ENCODE measurements at regions not wholly inside any gene's neighbourhood (a gene's known extent, or its start where the extent isn't known, plus 50 kb on each side); places are given as distances from the start of the nearest gene placed in this dataset.
"Not testable (repeated sequence)": the region's sequence is repeated elsewhere in the genome, so short reads cannot be mapped to it uniquely, and the experiment has no call there.

DNA sequence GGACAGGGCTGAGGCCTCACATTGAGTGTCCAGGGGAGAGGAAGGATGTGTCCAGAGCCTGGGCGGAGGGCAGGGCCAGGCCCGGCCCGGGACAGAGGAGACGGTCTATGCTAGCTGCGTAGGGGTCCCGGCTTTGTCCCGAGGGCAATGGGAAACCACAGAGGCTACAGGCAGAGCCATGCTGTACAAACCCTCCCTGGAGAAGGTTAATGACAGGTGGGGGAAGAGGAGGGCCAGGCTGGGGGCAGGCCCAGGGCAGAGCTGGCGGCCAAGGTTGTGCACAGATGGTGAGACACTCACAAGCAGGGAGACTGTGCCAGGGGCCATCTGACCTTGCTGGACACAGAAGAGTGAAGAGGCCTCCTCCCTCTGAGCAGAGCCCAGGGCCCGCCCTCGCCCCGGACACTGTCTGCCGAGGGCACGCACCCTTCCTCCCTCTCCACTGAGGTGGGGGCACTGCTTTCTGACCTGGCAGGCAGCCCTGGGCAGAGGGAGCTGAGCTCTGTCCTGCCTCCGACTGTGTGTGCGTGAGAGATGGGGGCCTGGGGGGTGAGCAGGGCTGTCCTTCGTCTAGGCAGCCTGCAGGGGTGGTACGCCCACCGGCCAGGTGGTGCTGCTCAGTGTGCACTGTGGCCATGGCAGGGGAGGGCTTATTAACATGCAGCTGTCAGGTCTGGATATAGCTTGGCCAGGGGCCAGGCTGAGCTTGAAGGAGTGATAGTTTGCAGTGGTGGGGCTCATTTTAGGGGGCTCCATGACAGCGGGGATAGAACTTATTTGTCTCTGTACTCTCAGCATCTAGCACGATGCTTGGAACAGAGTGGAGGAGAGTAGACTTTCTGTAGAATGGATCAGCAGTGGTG lies 75.7 kb upstream of the LRPAP1 start:
- no peak overlapping the region for H3K27ac Mint-ChIP-seq
- no peak for DNase-seq (ENCODE audit: low spot score, unreplicated experiment)
- peaks cover 5% of the 10 kb centered on the region for H3K27me3 Mint-ChIP-seq
- no peak for TF ChIP-seq CTCF (IDR thresholded peaks at IDR 0.05; ENCODE audit: unreplicated experiment)
- no peak overlapping the region for H3K4me3 Mint-ChIP-seq (ENCODE audit: low read depth)
- H3K9me3 Mint-ChIP-seq (ENCODE audit: low read depth), result peaks cover 2% of the 10 kb centered on the region
- H3K36me3 Mint-ChIP-seq (ENCODE audit: insufficient read depth), result no peaks in the 10 kb centered on the region
- H3K4me1 Mint-ChIP-seq (ENCODE audit: low read depth), result no peaks in the 10 kb centered on the region

- not testable (repeated sequence) for H3K36me3 Mint-ChIP-seq (ENCODE audit: insufficient read depth)
Measured at GRCh38 chr4:3606850-3607249, 74.6 kb upstream of the LRPAP1 start.

DNA sequence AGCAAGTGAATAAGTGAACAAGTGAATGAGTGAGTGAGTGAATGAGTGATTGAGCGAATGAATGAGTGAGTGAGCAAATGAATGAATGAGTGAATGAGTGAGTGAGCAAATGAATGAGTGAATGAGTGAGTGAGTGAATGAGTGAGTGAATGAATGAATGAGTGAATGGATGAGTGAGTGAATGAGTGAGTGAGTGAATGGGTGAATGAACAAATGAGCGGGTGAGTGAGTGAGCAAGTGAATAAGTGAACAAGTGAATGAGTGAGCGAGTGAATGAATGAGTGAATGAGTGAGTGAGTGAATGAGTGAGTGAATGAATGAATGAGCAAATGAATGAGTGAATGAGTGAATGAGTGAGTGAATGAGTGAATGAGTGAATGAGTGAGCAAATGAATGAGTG lies 74.0 kb upstream of the LRPAP1 start:
- not testable (repeated sequence) for H3K27ac Mint-ChIP-seq; DNase-seq (ENCODE audit: low spot score, unreplicated experiment); H3K27me3 Mint-ChIP-seq; H3K4me3 Mint-ChIP-seq (ENCODE audit: low read depth); H3K9me3 Mint-ChIP-seq (ENCODE audit: low read depth); H3K4me1 Mint-ChIP-seq (ENCODE audit: low read depth); H3K36me3 Mint-ChIP-seq (ENCODE audit: insufficient read depth)

More at GRCh38 chr4:3606850-3607249, 74.6 kb upstream of the LRPAP1 start:
- H3K4me1 Mint-ChIP-seq (ENCODE audit: low read depth); DNase-seq (ENCODE audit: low spot score, unreplicated experiment); H3K9me3 Mint-ChIP-seq (ENCODE audit: low read depth); H3K4me3 Mint-ChIP-seq (ENCODE audit: low read depth); H3K27me3 Mint-ChIP-seq; H3K27ac Mint-ChIP-seq: not testable (repeated sequence)

GRCh38 chr4:3605491-3605890 lies 73.3 kb upstream of the LRPAP1 start:
- H3K4me3 Mint-ChIP-seq (ENCODE audit: low read depth), result no peak overlapping the region
- no peak overlapping the region for H3K27ac Mint-ChIP-seq
- H3K36me3 Mint-ChIP-seq (ENCODE audit: insufficient read depth), result no peaks in the 10 kb centered on the region
- H3K27me3 Mint-ChIP-seq, result peaks cover 3% of the 10 kb centered on the region
- no peak for DNase-seq (ENCODE audit: low spot score, unreplicated experiment)
- no peaks in the 10 kb centered on the region for H3K4me1 Mint-ChIP-seq (ENCODE audit: low read depth)
- peaks cover 2% of the 10 kb centered on the region for H3K9me3 Mint-ChIP-seq (ENCODE audit: low read depth)
- no peak for TF ChIP-seq CTCF (IDR thresholded peaks at IDR 0.05; ENCODE audit: unreplicated experiment)

- H3K36me3 Mint-ChIP-seq (ENCODE audit: insufficient read depth); H3K4me3 Mint-ChIP-seq (ENCODE audit: low read depth); H3K27ac Mint-ChIP-seq; H3K4me1 Mint-ChIP-seq (ENCODE audit: low read depth); H3K9me3 Mint-ChIP-seq (ENCODE audit: low read depth); H3K27me3 Mint-ChIP-seq; DNase-seq (ENCODE audit: low spot score, unreplicated experiment): not testable (repeated sequence)
Measured at GRCh38 chr4:3602886-3603645, 70.8 kb upstream of the LRPAP1 start.

DNA sequence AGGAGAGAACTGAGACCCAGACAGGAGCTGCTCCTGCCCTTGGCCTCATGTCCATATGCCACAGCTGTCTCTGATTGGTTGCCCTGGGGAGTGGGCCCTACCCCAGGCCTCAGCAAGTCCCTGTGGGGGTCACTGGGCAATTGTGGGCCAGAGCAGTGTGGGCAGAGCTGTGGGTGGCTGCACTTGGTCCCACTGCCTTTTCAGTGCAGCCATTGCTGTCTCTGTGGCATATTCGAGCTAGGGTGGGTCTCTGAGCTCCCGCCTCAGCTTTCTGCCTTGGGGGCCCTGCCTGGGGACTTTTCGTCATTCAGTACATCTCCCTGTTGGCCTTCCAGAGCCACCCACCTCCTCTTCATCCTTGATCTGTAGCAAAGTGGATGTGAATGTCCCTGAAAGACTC lies 69.8 kb upstream of the LRPAP1 start:
- no peak for DNase-seq (ENCODE audit: low spot score, unreplicated experiment)
- no peak for TF ChIP-seq CTCF (IDR thresholded peaks at IDR 0.05; ENCODE audit: unreplicated experiment)
- H3K27me3 Mint-ChIP-seq, result no peaks in the 10 kb centered on the region

GRCh38 chr4:3601108-3601690 lies 69.0 kb upstream of the LRPAP1 start:
- H3K4me3 Mint-ChIP-seq (ENCODE audit: low read depth); H3K9me3 Mint-ChIP-seq (ENCODE audit: low read depth); H3K27me3 Mint-ChIP-seq; DNase-seq (ENCODE audit: low spot score, unreplicated experiment); H3K4me1 Mint-ChIP-seq (ENCODE audit: low read depth); H3K36me3 Mint-ChIP-seq (ENCODE audit: insufficient read depth); H3K27ac Mint-ChIP-seq: not testable (repeated sequence)

More for the DNA sequence above, 69.8 kb upstream of the LRPAP1 start:
- Mint-ChIP-seq H3K4me3 (ENCODE audit: low read depth) (no peak overlapping the region), H3K9me3 (ENCODE audit: low read depth) (no peaks in the 10 kb centered on the region), H3K4me1 (ENCODE audit: low read depth) (no peaks in the 10 kb centered on the region), H3K27ac (no peak overlapping the region), H3K36me3 (ENCODE audit: insufficient read depth) (no peaks in the 10 kb centered on the region)

Data from progenitor cell of endocrine pancreas (in vitro differentiated cells).